Fibroblast of villous mesenchyme (primary cell): ENCODE measurements at regions not wholly inside any gene's neighbourhood (a gene's known extent, or its start where the extent isn't known, plus 50 kb on each side); places are given as distances from the start of the nearest gene placed in this dataset.

Experiments used
- DNase-seq: peaks from one replicate; pipeline ENCODE4 v3.0.0-alpha.2; 2010; ENCODE audit warnings: low read depth
- H3K4me3 ChIP-seq: 2 replicates; pipeline ENCODE4 v1.5.1; 2011; ENCODE audit warnings: low read depth, mild to moderate bottlenecking, low read length
- TF ChIP-seq, protein P1 (sequence below): IDR thresholded peaks from 2 replicates; pipeline ENCODE4 v1.5.1; 2012; ENCODE audit warnings: low read depth, mild to moderate bottlenecking, low read length; ENCODE audit not compliant: insufficient read depth

DNA sequence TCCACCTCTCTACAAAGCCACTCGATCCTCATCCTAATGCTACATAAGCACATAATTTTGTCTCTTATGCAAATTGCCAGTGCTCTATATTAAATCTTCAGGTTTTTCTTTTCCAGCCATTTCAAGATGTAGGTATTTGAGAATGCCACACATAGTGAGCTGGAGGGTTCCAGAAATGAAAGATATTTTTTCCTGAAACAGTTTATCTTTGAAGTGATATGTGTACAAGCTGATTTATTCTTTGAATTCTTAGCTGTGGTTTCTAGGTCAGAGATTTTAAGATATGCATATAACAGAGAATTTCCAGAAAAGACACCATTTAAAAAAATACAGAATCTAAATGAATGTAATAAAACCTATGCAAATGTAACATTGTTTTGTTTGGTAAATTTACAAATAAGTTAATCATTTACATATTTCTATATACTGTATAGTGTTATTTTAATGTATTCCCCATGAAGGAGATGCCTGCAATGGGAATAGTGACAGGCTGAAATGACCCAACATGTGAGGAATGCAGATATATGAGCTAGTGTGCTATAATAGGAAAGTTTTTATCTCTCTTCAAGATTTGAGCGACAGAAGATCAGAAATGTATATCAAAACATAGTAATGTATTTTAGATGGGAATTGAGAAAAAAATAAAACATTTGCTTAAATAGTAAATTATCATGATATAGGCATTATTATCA lies 570.2 kb downstream of the SLITRK1 start:
- H3K4me3 ChIP-seq: no peak overlapping the region
- no peak for DNase-seq
- TF ChIP-seq, protein P1, sequence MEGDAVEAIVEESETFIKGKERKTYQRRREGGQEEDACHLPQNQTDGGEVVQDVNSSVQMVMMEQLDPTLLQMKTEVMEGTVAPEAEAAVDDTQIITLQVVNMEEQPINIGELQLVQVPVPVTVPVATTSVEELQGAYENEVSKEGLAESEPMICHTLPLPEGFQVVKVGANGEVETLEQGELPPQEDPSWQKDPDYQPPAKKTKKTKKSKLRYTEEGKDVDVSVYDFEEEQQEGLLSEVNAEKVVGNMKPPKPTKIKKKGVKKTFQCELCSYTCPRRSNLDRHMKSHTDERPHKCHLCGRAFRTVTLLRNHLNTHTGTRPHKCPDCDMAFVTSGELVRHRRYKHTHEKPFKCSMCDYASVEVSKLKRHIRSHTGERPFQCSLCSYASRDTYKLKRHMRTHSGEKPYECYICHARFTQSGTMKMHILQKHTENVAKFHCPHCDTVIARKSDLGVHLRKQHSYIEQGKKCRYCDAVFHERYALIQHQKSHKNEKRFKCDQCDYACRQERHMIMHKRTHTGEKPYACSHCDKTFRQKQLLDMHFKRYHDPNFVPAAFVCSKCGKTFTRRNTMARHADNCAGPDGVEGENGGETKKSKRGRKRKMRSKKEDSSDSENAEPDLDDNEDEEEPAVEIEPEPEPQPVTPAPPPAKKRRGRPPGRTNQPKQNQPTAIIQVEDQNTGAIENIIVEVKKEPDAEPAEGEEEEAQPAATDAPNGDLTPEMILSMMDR: no peak

DNA sequence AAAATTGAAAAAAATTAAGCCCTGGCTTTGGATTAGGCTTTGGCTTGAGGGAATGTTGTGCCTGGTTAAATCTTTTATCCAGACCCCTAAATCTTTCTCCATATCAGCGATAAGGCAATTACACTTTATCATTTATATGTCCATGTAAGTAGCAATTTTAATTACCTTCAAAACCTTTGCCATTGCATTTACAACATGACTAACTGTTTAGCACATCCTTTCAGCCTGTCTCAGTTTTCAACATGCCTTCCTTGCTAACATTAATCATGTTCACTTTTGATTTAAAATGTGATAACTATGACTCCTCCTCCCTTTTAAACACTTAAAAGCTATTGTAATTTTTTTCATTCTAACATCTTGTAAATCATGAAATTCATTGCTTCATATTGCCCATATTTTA lies 583.7 kb downstream of the SLITRK1 start:
- TF ChIP-seq, protein P1: no peak
- DNase-seq: no peak
- no peak overlapping the region for H3K4me3 ChIP-seq

DNA sequence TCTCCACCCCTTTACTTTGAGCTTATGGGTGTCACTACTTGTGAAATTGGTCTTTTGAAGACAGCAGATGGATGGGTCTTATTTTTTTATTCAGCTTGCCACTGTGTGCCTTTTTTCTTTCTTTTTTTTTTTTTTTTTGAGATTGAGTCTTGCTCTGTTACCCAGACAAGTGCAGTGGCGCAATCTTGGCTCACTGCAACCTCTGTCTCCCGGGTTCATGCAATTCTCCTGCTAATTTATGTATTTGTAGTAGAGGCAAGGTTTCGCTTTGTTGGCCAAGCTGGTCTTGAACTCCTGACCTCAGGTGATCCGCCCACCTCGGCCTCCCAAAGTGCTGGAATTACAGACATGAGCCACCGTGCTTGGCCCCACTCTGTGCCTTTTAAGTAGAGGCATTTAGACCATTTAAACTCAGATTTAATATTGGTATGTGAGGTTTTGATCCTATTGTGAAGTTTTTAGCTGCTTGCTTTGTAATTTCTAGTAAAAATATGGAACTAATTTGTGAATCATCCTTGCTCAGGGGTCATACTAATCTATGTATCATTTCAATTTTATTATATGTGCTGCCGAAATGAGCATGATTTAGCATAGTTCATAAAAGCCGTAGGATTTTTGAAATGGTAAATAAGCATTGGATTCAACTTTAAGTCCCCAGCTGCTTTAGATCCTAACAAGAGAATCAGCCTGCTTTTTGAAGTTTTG lies 584.5 kb downstream of the SLITRK1 start:
- TF ChIP-seq, protein P1: no peak
- DNase-seq: no peak
- H3K4me3 ChIP-seq: no peak overlapping the region

DNA sequence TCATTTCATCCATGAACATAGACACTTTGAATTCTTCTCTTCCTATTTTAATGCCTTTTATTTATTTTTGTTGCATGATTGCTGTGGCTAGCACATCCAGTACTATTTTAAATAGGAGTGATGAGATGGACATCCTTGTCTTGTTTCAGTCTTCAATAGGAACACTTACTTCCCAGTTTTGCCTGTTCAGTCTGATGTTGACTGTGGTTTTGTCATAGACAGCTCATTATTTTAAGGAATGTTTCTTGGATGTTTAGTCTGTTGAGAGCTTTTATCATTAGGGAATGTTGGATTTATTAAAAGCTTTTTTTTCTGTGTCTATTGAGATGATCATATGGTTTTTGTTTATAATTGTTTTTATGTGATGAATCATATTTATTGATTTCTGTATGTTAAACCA lies 586.6 kb downstream of the SLITRK1 start:
- no peak for DNase-seq
- TF ChIP-seq, protein P1: no peak
- H3K4me3 ChIP-seq: no peak overlapping the region

DNA sequence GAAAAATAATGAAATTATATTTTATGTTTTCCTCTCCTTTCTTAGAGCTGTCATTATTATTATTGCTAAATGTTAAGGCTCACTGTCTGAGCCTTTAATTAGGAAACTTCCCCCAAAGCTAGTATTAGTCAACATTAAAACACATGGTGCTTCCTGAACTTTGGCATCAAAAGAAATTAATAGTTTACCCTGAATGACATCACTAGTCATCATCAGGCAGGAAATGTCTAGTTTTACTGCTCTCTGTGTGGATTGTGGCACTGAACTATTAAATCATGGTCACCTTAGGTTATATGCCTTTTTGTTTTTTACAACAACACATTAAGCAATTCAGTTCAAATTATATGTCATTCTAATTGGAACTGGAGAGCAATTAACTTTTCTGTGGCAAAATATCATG lies 595.5 kb downstream of the SLITRK1 start:
- TF ChIP-seq, protein P1: no peak
- peak; percentile 21 for DNase-seq
- no peak overlapping the region for H3K4me3 ChIP-seq

DNA sequence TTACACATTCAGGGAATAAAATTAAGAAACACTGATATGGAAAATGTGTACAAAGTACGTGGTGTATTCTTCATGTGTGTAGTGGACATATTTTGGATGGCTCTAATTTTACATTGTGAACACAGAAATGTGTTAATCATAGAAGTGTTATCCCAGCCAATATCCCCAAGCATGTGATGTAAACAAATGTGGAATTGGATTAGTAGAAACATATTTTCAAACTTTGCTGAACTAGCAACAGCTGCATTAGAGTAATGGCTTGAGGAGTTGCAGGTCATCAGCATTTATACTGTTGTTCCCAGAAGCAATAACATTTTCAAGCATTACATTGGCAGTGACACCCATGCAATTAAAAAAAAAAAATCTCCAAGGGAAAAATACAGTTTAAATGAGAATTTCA lies 600.6 kb downstream of the SLITRK1 start:
- no peak overlapping the region for H3K4me3 ChIP-seq
- TF ChIP-seq, protein P1: no peak
- DNase-seq: no peak
